Sciatic nerve (tissue), 2 donors: ENCODE measurements at regions not wholly inside any gene's neighbourhood (a gene's known extent, or its start where the extent isn't known, plus 50 kb on each side); places are given as distances from the start of the nearest gene placed in this dataset.
"Not testable (repeated sequence)": the region's sequence is repeated elsewhere in the genome, so short reads cannot be mapped to it uniquely, and the experiment has no call there.

ENCODE experiments used
- ATAC-seq: fragments of 200-7000 bp; cut with Tn5 transposase; one replicate; pipeline ENCODE4 v1.9.1; 2020; ENCODE audit warnings: mild to moderate bottlenecking, moderate library complexity
- DNase-seq: peaks from one replicate; pipeline ENCODE4 v3.0.0-alpha.2; 2020; ENCODE audit warnings: low spot score
- intact Hi-C: fragments of 100-400 bp; cut with DNase I; formaldehyde crosslinking; loops from one replicate; pipeline ENCODE4 v1.14.2; 2022
- donor health status: DM: no; HTN: no; CAD: no.
- donor health status: DM: no; HTN: no; CAD: no.

GRCh38 chr12:89053817-89054216 lies 298.5 kb downstream of the DUSP6 start:
- DNase-seq, ATAC-seq, intact Hi-C loops: not testable (repeated sequence)

- DNase-seq (no peak), ATAC-seq (peak; percentile 79)
- intact Hi-C loops = no loop called here
These were observed 301.1 kb downstream of the DUSP6 start for GRCh38 chr12:89051065-89051677.

GRCh38 chr12:89047856-89048418 lies 304.4 kb downstream of the DUSP6 start:
- intact Hi-C loops = loop anchor here (10.0 kb wide), 1 partner anchor 417 kb away; no protein-coding TSS in a partner anchor
- ATAC-seq = no peak
- no peak for DNase-seq

DNA sequence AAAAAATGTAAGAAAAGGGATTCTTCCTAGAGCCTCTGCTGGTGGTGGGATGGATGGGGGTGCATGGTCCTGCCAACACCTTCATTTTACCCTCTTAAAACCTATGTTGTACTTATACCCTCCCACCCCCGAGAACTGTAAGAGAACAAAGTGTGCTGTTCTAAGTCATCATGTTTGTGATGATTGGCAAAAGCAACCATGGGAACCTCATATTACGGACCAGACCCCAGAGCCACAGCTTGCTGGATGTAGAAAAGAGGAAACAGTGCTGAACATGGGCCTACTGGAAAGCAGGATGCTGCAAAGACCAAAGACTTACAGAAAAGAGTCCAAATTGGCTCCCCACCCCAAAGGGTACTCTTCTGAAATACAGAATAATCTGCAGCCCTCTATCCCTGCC lies 311.2 kb downstream of the DUSP6 start:
- no peak for ATAC-seq
- no peak for DNase-seq
- intact Hi-C loops = loop anchor here (10.0 kb wide), 1 partner anchor 424 kb away; no protein-coding TSS in a partner anchor

- no peak for ATAC-seq
- intact Hi-C loops = loop anchor here (10.0 kb wide), 1 partner anchor 424 kb away; no protein-coding TSS in a partner anchor
- no peak for DNase-seq
These were observed 311.9 kb downstream of the DUSP6 start for GRCh38 chr12:89040146-89040964.

- no peak for ATAC-seq
These were observed 313.3 kb downstream of the DUSP6 start for GRCh38 chr12:89038831-89039512.

DNA sequence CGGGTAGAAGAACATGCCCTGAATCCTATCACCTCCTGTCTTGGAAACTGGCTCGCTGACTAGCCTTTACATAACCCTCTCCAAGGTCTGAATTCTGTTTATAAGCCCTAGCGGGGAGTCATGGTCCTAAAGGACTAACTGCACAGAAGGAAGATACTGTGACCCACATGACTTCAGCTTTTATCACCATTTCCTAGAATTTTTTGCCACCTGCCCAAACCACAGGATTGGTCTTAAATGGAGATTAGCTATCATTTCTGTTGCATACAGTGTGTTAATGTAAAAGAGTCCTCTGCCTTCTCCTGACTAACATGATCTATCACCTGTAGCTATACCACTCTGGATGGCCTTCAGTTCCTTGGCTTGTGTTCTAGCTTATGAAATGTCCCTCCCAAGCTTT lies 319.2 kb downstream of the DUSP6 start:
- DNase-seq (no peak), ATAC-seq (no peak)
- intact Hi-C loops = no loop called here

More at GRCh38 chr12:89038831-89039512, 313.3 kb downstream of the DUSP6 start:
- intact Hi-C loops = no loop called here
- no peak for DNase-seq

DNA sequence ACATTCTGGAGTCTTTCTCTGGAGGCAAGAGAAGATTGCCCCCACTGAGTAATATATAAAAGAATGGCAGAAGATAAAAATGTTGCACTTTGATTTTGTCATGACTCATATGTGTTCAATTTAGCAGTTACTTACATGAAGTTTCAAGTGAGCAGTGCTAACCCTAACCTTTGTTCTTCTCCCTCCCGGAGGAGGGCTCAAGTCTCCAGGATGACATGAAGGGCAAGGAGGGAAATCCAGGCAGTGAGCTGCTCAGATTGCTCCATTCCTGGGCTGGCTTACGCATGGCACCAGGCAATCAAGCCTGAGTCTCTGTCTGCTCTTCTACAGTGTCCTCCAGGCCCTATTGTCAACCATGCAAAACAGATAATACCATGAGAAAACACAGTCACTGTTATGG lies 322.3 kb downstream of the DUSP6 start:
- DNase-seq (no peak), ATAC-seq (no peak)
- intact Hi-C loops = no loop called here

DNA sequence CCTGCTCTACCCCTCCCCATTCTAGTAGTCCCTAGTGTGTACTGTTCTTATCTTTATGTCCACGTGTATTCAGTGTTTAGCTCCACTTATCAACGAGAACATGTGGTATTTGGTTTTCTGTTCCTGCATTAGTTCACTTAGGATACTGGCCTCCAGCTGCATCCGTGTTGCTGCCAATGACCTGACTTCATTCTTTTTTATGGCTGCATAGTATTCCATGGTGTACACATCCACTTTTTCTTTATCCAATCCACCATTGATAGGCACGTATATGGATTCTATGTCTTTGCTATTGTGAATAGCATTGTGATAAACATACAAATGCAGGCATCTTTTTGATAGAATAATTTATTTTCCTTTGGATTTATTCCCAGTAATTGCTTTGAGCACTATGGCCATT lies 327.7 kb downstream of the DUSP6 start:
- ATAC-seq (no peak), DNase-seq (no peak)
- intact Hi-C loops = no loop called here

- intact Hi-C loops = no loop called here
- no peak for ATAC-seq
- DNase-seq = no peak
These were observed 328.4 kb downstream of the DUSP6 start for GRCh38 chr12:89023936-89024335.

DNA sequence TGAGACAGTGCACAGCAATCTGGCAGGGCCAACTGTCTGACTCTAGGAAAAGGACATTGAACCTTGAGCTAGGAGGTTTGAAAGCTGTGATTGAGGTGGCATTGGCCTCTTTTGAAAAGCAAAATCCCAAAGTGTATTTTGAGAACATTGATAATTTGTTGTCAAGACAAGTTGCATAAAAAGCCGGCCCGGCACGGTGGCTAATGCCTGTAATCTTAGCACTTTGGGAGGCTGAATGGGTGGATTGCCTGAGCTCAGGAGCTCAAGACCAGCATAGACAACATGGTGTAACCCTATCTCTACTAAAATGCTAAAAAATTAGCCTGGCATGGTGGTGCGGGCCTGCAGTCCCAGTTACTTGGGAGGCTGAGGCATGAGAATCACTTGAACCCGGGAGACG lies 331.6 kb downstream of the DUSP6 start:
- ATAC-seq (no peak), DNase-seq (no peak)

DNA sequence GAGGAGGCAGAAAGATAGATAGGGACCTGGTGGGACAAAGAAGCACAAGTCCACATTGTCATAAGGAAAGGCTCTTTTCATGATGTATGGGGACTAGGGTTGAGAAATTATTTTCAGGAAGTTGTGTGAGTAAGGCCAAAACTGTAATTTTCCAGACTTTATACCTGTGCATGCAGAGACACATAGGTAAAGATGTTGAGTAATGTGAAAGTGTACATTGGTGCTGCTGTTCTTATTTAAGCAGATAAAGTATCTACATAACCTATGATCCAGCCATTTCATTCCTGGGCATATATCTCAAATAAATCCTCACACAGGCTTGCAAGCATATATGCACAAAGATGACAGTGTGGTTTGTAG lies 332.2 kb downstream of the DUSP6 start:
- no peak for ATAC-seq
- intact Hi-C loops = no loop called here
- DNase-seq = no peak

More for the DNA sequence above, 331.6 kb downstream of the DUSP6 start:
- intact Hi-C loops = no loop called here

DNA sequence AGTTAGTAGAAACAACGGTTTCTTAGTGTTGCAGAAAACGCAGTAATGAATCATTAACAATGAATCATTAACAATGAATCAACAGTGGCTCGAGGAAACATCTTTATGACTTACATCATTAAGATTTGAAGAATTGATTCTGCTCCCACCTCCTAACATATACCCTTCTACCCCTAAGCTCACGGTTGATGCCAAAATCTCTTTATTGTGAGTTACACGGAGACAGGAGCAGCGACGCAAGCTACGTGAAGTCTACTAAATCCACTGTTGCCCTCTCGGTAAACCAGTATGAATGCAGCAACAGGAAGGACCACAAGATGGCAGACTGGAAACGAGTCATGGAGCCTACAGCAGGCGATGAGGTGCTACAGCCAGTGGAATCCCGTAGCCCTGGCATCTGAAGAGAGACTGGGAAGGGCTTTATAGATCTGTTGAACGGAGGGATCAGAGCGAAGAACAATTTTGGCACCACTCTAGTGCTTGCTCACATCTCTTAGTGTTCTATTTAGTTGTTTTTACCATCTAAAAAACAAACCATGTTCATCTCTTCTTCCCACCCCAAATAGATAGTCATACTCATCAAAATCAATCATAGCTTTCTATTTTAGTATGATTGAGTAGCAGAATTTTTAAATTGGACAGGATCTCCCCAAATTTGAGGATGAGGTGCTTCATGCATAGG lies 332.7 kb downstream of the DUSP6 start:
- DNase-seq (peak; percentile 84), ATAC-seq (peak; percentile 95)
- intact Hi-C loops = loop anchor here (10.0 kb wide), 1 partner anchor 505 kb away; the partner anchor contains the start of genes GALNT4 and POC1B

DNA sequence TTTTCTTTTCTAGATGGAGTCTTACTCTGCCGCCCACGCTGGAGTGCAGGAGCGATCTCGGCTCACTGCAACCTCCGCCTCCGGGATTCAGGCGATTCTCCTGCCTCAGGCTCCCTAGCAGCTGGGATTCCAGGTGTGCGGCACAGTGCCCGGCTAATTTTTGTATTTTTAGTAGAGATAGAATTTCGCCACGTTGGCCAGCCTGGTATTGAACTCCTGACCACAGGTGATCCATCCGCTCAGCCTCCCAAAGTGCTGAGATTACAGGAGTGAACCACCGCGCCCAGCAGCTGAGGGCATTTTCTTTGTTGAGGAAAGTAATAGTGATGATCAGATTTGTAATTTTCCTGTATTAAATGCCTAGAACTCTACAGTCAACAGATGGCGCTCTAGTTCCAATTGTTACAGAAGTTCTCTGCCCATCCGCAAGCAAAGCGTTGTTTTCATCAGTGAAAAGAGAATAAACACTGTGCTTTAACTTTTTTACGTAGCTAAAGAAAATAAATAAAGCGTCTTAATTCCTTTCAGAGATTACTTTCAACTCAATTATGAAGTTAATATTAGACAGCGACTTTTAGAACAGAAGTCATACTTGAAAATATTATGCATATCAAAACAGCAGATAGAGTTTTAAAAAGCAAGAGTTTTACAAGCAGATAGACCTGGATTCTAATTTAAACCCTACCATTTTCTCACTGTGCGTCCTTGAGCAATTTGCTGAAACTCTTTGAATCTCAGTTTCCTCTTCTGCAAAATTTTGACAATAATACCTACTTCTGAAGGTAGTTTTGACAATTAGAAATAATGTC lies 335.1 kb downstream of the DUSP6 start:
- DNase-seq = peak; percentile 54
- peak; percentile 66 for ATAC-seq
- intact Hi-C loops = loop anchor here (10.0 kb wide), 1 partner anchor 508 kb away; the partner anchor contains the start of genes GALNT4 and POC1B

DNA sequence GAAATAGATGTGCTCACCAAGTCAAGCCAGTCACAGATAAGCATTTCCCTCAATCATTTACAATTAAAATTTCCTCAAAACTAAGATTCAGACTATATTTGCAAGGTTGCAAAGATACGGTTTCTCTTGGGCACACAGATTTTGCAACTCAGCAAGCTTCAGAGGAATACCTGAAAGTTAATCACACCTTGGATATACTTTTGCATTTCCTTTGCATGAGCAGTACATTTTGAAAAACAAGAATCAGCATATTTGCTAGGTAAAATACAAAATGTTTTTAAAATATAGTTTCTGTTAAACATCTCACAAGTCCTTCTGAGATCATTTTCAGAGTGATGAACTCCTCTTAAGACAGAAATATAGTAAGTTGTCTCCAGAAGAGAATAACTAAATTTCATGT lies 336.9 kb downstream of the DUSP6 start:
- ATAC-seq (no peak), DNase-seq (no peak)
- intact Hi-C loops = loop anchor here (10.0 kb wide), 1 partner anchor 509 kb away; the partner anchor contains the start of genes GALNT4 and POC1B

GRCh38 chr12:88998421-88998820 lies 353.9 kb downstream of the DUSP6 start:
- ATAC-seq (no peak), DNase-seq (no peak)
- intact Hi-C loops = no loop called here

DNA sequence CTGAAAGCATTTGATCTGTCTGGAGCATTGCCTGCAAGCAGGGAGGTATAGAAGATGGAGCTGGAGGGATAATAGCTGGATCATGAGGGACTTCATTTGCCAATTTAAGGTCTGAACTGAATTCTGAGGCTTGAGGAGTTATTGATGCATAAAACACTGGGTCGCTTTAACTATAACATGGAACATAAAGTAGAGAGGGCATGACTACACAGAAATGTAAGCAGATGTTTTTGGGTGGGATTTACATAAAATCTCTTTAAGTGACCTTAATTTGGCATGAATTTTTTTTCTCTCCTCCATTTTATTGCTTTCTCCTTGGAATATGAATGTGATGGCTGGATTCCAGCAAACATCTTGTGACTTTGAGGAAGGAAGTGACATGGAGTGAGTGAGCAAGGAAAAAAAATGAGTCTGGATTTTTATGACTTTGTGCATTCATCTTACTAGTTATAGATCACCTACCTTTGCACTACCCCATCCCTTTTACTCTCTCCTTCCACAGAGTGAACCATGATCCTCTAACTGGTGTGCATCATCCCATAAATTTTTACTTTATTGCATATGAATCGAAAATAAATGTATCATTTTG lies 356.0 kb downstream of the DUSP6 start:
- intact Hi-C loops = no loop called here
- ATAC-seq = no peak
- no peak for DNase-seq

- intact Hi-C loops = no loop called here
- no peak for DNase-seq
- no peak for ATAC-seq
These were observed 357.3 kb downstream of the DUSP6 start for GRCh38 chr12:88994971-88995370.
